Ascending aorta (tissue), 2 donors: ENCODE measurements at regions not wholly inside any gene's neighbourhood (a gene's known extent, or its start where the extent isn't known, plus 50 kb on each side); places are given as distances from the start of the nearest gene placed in this dataset.

Experiments used
- DNase-seq, 2 donors: peaks; one replicate each; pipeline ENCODE4 v3.0.0-alpha.2; 2019; ENCODE audit warnings: low spot score in 2 of 2
- H3K27ac ChIP-seq, 2 donors: fragments of 200-600 bp; sonication (generic); one replicate each; pipeline ENCODE4 v1.5.1; 2016 to 2017; ENCODE audit warnings: mild to moderate bottlenecking in 1 of 2
- H3K27me3 ChIP-seq: fragments of 200-600 bp; sonication (generic); one replicate; pipeline ENCODE4 v1.5.1; 2017
- H3K36me3 ChIP-seq, 2 donors: fragments of 200-600 bp; sonication (generic); one replicate each; pipeline ENCODE4 v1.5.1; 2016
- H3K4me1 ChIP-seq, 2 donors: fragments of 200-600 bp; sonication (generic); one replicate each; pipeline ENCODE4 v1.5.1; 2016 to 2017; ENCODE audit warnings: mild to moderate bottlenecking in 1 of 2
- H3K4me3 ChIP-seq, 2 donors: fragments of 200-600 bp; sonication (generic); one replicate each; pipeline ENCODE4 v1.5.1; 2016 to 2017; ENCODE audit warnings: mild to moderate bottlenecking in 1 of 2
- H3K9me3 ChIP-seq, 2 donors: fragments of 200-600 bp; sonication (generic); one replicate each; pipeline ENCODE4 v1.5.1; 2016
- intact Hi-C: fragments of 100-400 bp; cut with DNase I; formaldehyde crosslinking; loops from one replicate; pipeline ENCODE4 v1.15.1; 2023
- TF ChIP-seq, protein P1 (sequence below), 3 experiments: fragments of 200-600 bp in 2 of 3; fragments of 450-650 bp in 1 of 3; sonication (generic) in 2 of 3; IDR thresholded peaks; one replicate each; pipeline ENCODE4 v1.5.1; 2016 to 2019; ENCODE audit warnings: antibody characterized with exemption in 3 of 3, mild to moderate bottlenecking in 1 of 3, moderate library complexity in 1 of 3

DNA sequence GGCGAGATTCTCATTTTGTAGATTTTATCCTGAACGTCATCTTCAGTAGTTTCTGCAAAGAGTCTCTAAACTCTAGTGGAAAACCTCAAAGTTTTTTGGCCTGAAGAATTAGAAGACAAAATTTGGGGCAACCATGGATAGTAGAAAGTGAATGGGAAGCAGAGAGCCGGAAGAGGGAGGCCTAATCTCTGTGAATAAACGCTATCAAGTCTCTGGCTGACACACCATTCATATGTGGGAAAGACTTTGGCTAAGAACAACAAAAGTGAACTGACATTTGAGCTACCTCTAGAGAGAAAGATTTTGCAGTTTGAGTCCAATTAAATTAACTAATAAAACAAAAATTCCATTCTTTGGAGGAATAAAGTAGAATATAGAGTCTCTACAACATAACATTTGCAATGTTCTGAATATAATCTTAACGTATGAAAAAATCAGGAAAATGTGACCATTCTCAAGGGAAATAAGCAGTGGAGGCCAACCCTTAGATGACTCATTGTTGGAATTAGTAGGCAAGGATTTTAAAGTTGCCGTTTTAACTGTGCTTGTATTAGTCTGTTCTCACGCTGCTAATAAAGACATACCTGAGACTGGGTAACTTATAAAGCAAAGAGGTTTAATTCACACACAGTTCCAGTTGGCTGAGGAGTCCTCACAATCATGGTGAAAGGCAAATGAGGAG lies 184.6 kb downstream of the C3orf38 start:
- Histone ChIP-seq H3K9me3 (peaks cover 0 to 3% of the 10 kb centered on the region in 2 donors), H3K4me1 (no peaks in the 10 kb centered on the region), H3K36me3 (no peaks in the 10 kb centered on the region), H3K4me3 (no peak overlapping the region), H3K27me3 (no peaks in the 10 kb centered on the region), H3K27ac (no peak overlapping the region)
- intact Hi-C loops: no loop called here
- TF ChIP-seq, protein P1, sequence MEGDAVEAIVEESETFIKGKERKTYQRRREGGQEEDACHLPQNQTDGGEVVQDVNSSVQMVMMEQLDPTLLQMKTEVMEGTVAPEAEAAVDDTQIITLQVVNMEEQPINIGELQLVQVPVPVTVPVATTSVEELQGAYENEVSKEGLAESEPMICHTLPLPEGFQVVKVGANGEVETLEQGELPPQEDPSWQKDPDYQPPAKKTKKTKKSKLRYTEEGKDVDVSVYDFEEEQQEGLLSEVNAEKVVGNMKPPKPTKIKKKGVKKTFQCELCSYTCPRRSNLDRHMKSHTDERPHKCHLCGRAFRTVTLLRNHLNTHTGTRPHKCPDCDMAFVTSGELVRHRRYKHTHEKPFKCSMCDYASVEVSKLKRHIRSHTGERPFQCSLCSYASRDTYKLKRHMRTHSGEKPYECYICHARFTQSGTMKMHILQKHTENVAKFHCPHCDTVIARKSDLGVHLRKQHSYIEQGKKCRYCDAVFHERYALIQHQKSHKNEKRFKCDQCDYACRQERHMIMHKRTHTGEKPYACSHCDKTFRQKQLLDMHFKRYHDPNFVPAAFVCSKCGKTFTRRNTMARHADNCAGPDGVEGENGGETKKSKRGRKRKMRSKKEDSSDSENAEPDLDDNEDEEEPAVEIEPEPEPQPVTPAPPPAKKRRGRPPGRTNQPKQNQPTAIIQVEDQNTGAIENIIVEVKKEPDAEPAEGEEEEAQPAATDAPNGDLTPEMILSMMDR (IDR thresholded peaks at IDR 0.05): no peak
- DNase-seq: no peak

DNA sequence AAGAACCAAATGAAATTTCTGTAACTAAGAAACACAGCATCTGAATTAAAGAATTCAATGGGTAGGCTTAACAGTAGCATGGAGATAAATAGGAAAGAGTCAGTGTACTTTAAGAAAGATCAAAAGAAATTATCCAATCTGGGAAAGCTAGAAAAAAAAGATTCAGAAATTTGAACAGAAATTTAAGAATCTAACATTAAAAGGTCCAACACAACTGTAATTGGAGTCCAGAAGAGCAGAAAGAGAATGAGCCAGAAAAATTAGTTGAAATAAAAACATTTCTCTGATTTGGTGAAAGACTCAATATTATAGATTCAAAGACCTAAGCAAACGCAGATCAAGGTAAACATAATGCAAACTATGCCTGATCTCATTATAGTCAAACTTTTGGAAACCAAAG lies 187.1 kb downstream of the C3orf38 start:
- H3K36me3 ChIP-seq: no peaks in the 10 kb centered on the region
- no peak overlapping the region for H3K27ac ChIP-seq
- DNase-seq: no peak
- TF ChIP-seq, protein P1 (IDR thresholded peaks at IDR 0.05): no peak
- H3K27me3 ChIP-seq: no peaks in the 10 kb centered on the region
- H3K9me3 ChIP-seq: peaks cover 0 to 3% of the 10 kb centered on the region in 2 donors
- H3K4me1 ChIP-seq: no peaks in the 10 kb centered on the region
- H3K4me3 ChIP-seq: no peak overlapping the region
- intact Hi-C loops: no loop called here

DNA sequence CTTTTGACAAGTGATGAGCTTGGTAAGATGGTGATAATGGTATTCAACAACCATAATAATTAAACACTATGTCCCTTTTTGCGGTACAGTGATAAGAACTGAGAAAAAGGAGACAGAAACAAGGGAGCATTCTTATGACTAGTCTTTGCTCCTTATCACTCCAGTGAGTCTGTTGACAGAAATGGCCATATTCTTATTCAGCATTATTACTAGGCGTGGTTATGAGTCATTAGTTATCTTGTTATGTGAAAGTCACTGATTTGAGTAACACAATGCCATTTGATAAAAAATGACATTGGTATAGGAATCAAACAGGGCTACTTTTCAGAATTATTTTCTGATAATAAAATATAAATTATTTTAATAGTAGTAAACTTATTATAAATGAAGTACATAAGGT lies 193.5 kb downstream of the C3orf38 start:
- no peak overlapping the region for H3K4me3 ChIP-seq
- H3K27me3 ChIP-seq: no peaks in the 10 kb centered on the region
- H3K27ac ChIP-seq: no peak overlapping the region
- intact Hi-C loops: no loop called here
- no peaks in the 10 kb centered on the region for H3K9me3 ChIP-seq
- no peak for DNase-seq
- no peaks in the 10 kb centered on the region for H3K36me3 ChIP-seq
- H3K4me1 ChIP-seq: no peaks in the 10 kb centered on the region
- TF ChIP-seq, protein P1 (IDR thresholded peaks at IDR 0.05): no peak

DNA sequence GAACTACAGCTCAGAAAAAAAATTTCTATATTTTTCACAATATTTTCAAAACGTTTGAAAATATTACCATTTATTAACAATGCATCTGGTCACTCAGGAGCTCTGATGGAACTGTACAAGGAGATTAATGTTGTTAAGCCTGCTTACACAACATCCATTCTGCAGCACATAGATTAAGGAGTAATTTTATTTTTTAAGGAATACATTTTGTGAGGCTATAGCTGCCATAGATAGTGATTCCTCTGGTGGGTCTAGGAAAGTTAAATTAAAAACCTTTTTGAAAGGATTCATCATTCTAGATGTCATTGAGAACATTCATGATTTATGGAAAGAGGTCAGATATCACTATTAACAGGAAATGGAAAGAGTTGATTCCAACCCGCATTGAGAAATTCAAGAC lies 196.9 kb downstream of the C3orf38 start:
- Histone ChIP-seq H3K27ac (no peak overlapping the region), H3K36me3 (no peaks in the 10 kb centered on the region), H3K4me1 (no peaks in the 10 kb centered on the region), H3K9me3 (no peaks in the 10 kb centered on the region), H3K4me3 (no peak overlapping the region), H3K27me3 (no peaks in the 10 kb centered on the region)
- no peak for DNase-seq
- TF ChIP-seq, protein P1 (IDR thresholded peaks at IDR 0.05): no peak
- intact Hi-C loops: no loop called here

DNA sequence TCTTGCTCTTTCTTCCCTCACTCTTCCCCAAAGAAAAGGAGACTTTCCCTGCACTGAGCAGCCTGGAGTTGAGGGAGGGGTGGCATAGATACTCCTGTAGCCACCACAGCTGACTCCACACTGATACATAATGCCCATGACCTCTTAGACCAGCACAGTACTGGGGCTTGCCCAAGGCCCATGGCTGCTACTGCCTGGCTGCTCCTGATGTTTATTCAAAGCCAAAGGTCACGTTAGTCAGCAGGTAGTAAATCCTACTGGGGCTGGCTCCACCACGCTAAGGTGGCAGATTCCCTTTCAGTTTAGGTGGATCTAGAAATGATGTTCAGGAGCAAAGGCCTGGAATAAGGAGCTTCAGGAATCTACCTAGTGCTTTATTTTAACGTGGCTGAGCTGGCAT lies 212.7 kb downstream of the C3orf38 start:
- Histone ChIP-seq H3K27me3 (no peaks in the 10 kb centered on the region), H3K27ac (no peak overlapping the region), H3K9me3 (peaks cover 0 to 3% of the 10 kb centered on the region in 2 donors), H3K4me1 (no peaks in the 10 kb centered on the region), H3K4me3 (no peak overlapping the region), H3K36me3 (no peaks in the 10 kb centered on the region)
- TF ChIP-seq, protein P1 (IDR thresholded peaks at IDR 0.05): no peak
- DNase-seq: no peak
- intact Hi-C loops: no loop called here

DNA sequence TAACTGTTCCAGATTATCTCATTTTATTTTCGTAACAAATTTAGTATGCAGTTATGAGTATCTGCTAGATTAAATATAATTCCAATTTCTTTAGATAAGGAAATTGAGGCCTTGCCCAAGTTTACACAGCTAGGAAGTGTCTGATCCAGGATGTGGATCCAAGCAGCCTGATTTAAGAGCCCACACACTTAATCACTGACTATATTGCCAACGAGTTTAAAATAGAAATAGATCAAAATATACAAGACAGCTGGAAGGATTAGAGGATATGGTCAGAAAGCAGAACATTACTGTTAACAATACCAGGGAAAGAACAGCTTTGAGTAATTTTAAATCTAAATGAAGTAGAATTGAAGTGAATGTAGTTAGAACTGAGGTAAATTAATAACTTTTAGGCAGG lies 215.2 kb downstream of the C3orf38 start:
- no peak overlapping the region for H3K4me3 ChIP-seq
- no peaks in the 10 kb centered on the region for H3K4me1 ChIP-seq
- no peak for DNase-seq
- H3K9me3 ChIP-seq: no peaks in the 10 kb centered on the region
- TF ChIP-seq, protein P1 (IDR thresholded peaks at IDR 0.05): no peak
- H3K27me3 ChIP-seq: no peaks in the 10 kb centered on the region
- intact Hi-C loops: no loop called here
- H3K36me3 ChIP-seq: no peaks in the 10 kb centered on the region
- H3K27ac ChIP-seq: no peak overlapping the region
